ENCODE measurements at regions not wholly inside any gene's neighbourhood (a gene's known extent, or its start where the extent isn't known, plus 50 kb on each side); places are given as distances from the start of the nearest gene placed in this dataset.

DNA sequence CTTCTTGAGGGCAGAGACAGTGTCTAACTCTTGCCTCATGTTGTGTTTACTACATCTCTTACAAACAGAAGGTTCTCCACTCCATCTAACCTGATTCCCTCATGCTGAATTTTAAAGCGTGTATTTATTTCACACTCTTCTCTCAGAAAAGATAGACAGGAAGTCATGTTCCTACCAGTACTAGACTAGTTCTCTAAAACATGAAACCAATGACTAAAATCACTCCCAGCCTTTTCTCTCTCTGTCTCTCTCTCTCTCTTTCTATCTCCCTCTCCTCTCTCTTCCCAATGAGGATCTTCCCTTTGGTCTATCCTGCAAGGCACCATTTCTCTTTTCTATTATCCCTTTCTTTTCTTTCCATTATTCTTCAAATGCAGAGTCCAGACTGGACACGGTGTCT lies 391.9 kb upstream of the CADM1 start:
- DNase-seq (ENCODE audit: low read depth): no peak
- no peak overlapping the region for H3K4me3 ChIP-seq (ENCODE audit: low read depth, low read length)
- TF ChIP-seq, protein P1, sequence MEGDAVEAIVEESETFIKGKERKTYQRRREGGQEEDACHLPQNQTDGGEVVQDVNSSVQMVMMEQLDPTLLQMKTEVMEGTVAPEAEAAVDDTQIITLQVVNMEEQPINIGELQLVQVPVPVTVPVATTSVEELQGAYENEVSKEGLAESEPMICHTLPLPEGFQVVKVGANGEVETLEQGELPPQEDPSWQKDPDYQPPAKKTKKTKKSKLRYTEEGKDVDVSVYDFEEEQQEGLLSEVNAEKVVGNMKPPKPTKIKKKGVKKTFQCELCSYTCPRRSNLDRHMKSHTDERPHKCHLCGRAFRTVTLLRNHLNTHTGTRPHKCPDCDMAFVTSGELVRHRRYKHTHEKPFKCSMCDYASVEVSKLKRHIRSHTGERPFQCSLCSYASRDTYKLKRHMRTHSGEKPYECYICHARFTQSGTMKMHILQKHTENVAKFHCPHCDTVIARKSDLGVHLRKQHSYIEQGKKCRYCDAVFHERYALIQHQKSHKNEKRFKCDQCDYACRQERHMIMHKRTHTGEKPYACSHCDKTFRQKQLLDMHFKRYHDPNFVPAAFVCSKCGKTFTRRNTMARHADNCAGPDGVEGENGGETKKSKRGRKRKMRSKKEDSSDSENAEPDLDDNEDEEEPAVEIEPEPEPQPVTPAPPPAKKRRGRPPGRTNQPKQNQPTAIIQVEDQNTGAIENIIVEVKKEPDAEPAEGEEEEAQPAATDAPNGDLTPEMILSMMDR (IDR thresholded peaks at IDR 0.05; ENCODE audit: insufficient read depth, low read depth, low read length): no peak

DNA sequence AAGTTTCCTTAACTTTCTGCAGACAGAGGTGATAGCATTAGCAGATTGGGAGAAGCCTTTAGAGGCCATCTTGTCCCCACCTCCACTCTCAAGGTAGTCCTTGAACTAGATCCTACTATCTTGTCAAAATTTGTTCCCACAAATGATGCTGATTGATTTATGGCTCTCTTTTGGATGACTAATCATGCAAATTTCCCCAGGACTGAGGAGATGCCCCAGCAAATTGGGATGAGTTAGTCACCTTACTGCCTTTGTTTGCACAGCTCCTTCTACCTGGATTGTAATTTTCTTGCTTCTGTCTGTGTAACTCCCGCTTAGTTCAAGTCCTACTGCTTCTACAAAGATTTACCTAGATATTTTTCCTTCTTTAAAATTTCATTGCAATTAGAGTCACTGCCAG lies 391.4 kb upstream of the CADM1 start:
- DNase-seq (ENCODE audit: low read depth): no peak
- TF ChIP-seq, protein P1 (IDR thresholded peaks at IDR 0.05; ENCODE audit: insufficient read depth, low read depth, low read length): no peak
- no peak overlapping the region for H3K4me3 ChIP-seq (ENCODE audit: low read depth, low read length)

DNA sequence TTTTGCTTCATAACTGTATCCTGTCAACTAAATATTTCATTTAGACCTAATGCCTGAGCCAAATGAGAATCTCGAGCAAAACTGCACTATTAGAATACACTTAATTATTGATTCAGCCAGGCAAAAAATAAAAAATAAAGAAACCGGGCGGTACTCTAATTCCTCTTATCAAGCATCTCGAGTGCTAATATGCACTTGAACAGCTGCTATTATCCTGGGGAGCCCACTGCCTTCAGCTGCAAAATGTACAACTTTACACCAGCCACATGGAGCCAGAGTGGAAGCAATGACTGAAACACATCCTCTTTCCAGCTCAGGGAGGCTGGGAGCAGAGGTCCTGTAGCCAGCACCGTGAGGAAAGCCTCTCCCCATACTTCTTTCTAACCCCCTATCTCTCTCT lies 390.0 kb upstream of the CADM1 start:
- TF ChIP-seq, protein P1 (IDR thresholded peaks at IDR 0.05; ENCODE audit: insufficient read depth, low read depth, low read length): no peak
- DNase-seq (ENCODE audit: low read depth): no peak
- no peak overlapping the region for H3K4me3 ChIP-seq (ENCODE audit: low read depth, low read length)

DNA sequence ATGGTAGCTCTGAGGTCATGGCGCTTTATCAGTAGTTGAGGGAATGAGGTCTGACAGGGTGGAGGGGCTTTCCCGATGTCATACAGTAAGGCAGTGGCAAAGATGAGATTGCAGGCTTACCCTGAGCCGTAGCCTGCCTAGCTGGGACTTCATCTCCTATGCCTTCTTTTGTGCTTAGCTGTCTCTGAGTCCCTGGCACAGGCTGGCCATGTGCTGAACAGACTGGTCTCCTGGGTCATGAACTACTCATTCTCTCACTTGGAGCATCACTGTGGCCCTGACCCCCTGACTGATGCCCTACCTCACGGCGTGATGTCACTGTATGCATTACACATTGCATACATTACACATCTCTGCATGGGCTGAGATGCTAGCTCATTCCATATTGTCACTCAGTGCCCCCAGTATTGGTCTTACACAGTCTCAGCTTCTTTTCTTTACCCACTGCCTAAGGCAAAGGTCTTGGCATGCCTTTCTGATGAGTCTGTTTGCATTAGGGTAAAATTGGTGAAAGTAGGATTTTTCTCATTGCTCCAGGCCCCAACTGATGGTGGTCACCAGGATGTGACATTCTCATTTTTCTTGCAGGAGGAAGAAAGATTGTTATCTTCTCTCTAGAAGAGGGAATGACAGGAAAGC lies 389.4 kb upstream of the CADM1 start:
- H3K4me3 ChIP-seq (ENCODE audit: low read depth, low read length): no peak overlapping the region
- no peak for DNase-seq (ENCODE audit: low read depth)
- TF ChIP-seq, protein P1 (IDR thresholded peaks at IDR 0.05; ENCODE audit: insufficient read depth, low read depth, low read length): no peak

DNA sequence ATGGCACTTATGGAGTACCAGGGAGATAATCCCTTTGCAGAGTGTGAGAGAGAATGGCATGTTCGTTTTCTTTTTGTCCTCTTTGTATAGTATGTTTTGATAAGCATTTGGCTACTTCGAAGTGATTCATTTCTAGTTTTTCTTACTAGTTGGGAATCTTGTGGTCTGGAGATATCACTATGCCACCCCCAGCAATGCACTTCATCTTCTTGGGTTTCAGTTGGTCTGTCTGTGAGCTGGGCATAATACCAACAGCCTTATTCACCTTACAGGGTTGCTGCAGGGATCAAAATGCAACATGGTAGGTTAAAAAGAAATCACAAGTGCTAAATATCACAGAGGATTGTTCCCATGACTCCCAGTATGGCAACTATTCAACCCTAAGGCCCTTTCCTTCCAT lies 387.8 kb upstream of the CADM1 start:
- TF ChIP-seq, protein P1 (IDR thresholded peaks at IDR 0.05; ENCODE audit: insufficient read depth, low read depth, low read length): no peak
- H3K4me3 ChIP-seq (ENCODE audit: low read depth, low read length): no peak overlapping the region
- DNase-seq (ENCODE audit: low read depth): no peak

DNA sequence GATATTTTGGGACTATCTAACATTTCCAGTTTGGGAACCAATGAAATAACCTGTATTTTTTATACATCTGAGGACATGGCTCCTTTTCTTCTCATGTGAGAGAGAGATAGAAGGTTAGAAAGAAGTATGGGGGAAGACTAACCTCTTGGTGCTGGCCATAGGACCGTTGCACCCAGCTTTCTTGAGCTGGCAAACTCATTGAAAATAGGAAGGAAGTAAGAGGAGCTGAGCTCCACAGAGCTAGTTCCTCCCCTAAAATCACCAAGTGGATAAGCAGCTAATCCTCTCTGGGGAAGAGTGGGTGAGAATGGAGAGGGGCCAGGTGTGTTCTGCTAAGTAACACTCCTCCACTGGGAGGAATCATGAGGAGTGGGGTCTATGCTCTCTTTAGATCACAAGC lies 387.4 kb upstream of the CADM1 start:
- no peak for DNase-seq (ENCODE audit: low read depth)
- TF ChIP-seq, protein P1 (IDR thresholded peaks at IDR 0.05; ENCODE audit: insufficient read depth, low read depth, low read length): no peak

DNA sequence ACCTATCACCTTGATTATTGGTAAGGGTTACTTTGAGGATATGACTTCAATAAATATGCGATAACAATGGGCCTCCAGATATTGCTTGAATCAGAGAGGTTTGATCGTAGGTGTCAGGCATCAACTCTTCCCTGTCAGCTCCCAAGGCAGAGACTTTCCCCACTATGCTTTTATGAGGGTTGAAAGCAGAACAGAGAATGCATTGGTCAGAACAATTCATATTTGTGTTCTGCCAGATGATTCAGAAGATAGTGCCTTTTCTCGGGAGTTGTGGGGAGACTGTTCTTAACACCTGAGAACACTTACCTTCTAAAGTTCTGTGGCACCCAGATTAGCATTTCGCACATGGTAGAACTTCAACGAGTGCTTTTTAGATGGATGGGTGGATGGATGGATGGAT lies 386.3 kb upstream of the CADM1 start:
- DNase-seq (ENCODE audit: low read depth): no peak
- no peak overlapping the region for H3K4me3 ChIP-seq (ENCODE audit: low read depth, low read length)
- TF ChIP-seq, protein P1 (IDR thresholded peaks at IDR 0.05; ENCODE audit: insufficient read depth, low read depth, low read length): no peak

More for the DNA sequence above, 387.4 kb upstream of the CADM1 start:
- no peak overlapping the region for H3K4me3 ChIP-seq (ENCODE audit: low read depth, low read length)
